Dermis blood vessel endothelial cell (primary cell): ENCODE measurements at regions not wholly inside any gene's neighbourhood (a gene's known extent, or its start where the extent isn't known, plus 50 kb on each side); places are given as distances from the start of the nearest gene placed in this dataset.

Experiments
- DNase-seq: peaks from one replicate; pipeline ENCODE4 v3.0.0; 2010

- DNase-seq, result no peak
Observed at GRCh38 chr5:85670417-85670816, 947.3 kb upstream of the COX7C start.

GRCh38 chr5:85671223-85671970, 946.3 kb upstream of the COX7C start:
- no peak for DNase-seq

GRCh38 chr5:85681871-85682270, 935.9 kb upstream of the COX7C start:
- DNase-seq, result no peak

- DNase-seq, result no peak
Observed at GRCh38 chr5:85684351-85684750, 933.4 kb upstream of the COX7C start.

- no peak for DNase-seq
Observed at GRCh38 chr5:85703296-85703695, 914.4 kb upstream of the COX7C start.

- no peak for DNase-seq
Observed at GRCh38 chr5:85709728-85710127, 908.0 kb upstream of the COX7C start.

GRCh38 chr5:85716344-85717202, 901.2 kb upstream of the COX7C start:
- no peak for DNase-seq

GRCh38 chr5:85717203-85717563, 900.6 kb upstream of the COX7C start:
- DNase-seq, result no peak

- DNase-seq, result no peak
Observed at GRCh38 chr5:85732185-85732584, 885.6 kb upstream of the COX7C start.

GRCh38 chr5:85741972-85742371, 875.8 kb upstream of the COX7C start:
- no peak for DNase-seq

- no peak for DNase-seq
Observed at GRCh38 chr5:85760519-85760918, 857.2 kb upstream of the COX7C start.

- DNase-seq, result no peak
Observed at GRCh38 chr5:85769347-85769746, 848.4 kb upstream of the COX7C start.

- DNase-seq, result no peak
Observed at GRCh38 chr5:85784746-85785145, 833.0 kb upstream of the COX7C start.

- no peak for DNase-seq
Observed at GRCh38 chr5:85813146-85813545, 804.6 kb upstream of the COX7C start.

- no peak for DNase-seq
Observed at GRCh38 chr5:85814596-85814995, 803.1 kb upstream of the COX7C start.

- no peak for DNase-seq
Observed at GRCh38 chr5:85823462-85824426, 794.0 kb upstream of the COX7C start.

- no peak for DNase-seq
Observed at GRCh38 chr5:85838781-85839180, 779.0 kb upstream of the COX7C start.

- DNase-seq, result no peak
Observed at GRCh38 chr5:85841653-85842052, 776.1 kb upstream of the COX7C start.

- DNase-seq, result no peak
Observed at GRCh38 chr5:85843535-85843934, 774.2 kb upstream of the COX7C start.

- DNase-seq, result no peak
Observed at GRCh38 chr5:85849411-85849810, 768.3 kb upstream of the COX7C start.

- no peak for DNase-seq
Observed at GRCh38 chr5:85865296-85865695, 752.4 kb upstream of the COX7C start.

- no peak for DNase-seq
Observed at GRCh38 chr5:85868070-85868469, 749.7 kb upstream of the COX7C start.

GRCh38 chr5:85893996-85894395, 723.7 kb upstream of the COX7C start:
- DNase-seq, result no peak
